Neural cell (in vitro differentiated cells): ENCODE measurements at regions not wholly inside any gene's neighbourhood (a gene's known extent, or its start where the extent isn't known, plus 50 kb on each side); places are given as distances from the start of the nearest gene placed in this dataset.

Experiments used
- MXI1 ChIP-seq: fragments of 450-650 bp; conservative IDR thresholded peaks from 2 replicates; pipeline ENCODE4 v1.6.1; 2014; ENCODE audit warnings: antibody characterized with exemption, mild to moderate bottlenecking; ENCODE audit not compliant: poor library complexity, severe bottlenecking
- POLR2AphosphoS5 ChIP-seq: IDR thresholded peaks from 2 replicates; pipeline ENCODE4 v1.6.1; 2012
- RAD21 ChIP-seq: fragments of 450-650 bp; conservative IDR thresholded peaks from 2 replicates; pipeline ENCODE4 v1.6.1; 2014; ENCODE audit warnings: antibody characterized with exemption, mild to moderate bottlenecking, moderate library complexity
- TAF1 ChIP-seq: IDR thresholded peaks from 2 replicates; pipeline ENCODE4 v1.6.1; 2012; ENCODE audit warnings: low read depth
- TF ChIP-seq, protein P1 (sequence below): fragments of 450-650 bp; IDR thresholded peaks from 2 replicates; pipeline ENCODE4 v1.5.1; 2014; ENCODE audit warnings: antibody characterized with exemption, mild to moderate bottlenecking, moderate library complexity; ENCODE audit not compliant: poor library complexity, severe bottlenecking

DNA sequence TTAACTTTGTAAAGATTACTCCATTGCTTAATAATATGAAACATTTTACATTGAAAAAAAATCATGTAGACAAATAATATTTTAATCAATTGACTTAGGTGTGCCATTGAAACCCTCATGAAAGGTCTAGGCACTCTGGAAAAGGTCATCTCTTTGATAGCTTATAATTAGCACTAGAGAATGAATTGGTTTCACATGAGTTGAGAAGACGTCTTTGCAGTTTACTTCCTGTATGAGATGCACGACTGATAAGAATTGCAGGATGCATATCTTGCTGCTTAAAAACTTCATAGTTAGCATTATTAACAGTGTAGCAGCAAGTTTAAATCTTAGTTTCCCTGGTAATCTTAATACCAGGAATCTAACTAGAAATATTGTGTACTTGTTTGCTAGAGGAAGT lies 614.2 kb upstream of the COBL start:
- TF ChIP-seq RAD21 (no peak), TAF1 (no peak), POLR2AphosphoS5 (no peak), MXI1 (no peak)
- TF ChIP-seq, protein P1, sequence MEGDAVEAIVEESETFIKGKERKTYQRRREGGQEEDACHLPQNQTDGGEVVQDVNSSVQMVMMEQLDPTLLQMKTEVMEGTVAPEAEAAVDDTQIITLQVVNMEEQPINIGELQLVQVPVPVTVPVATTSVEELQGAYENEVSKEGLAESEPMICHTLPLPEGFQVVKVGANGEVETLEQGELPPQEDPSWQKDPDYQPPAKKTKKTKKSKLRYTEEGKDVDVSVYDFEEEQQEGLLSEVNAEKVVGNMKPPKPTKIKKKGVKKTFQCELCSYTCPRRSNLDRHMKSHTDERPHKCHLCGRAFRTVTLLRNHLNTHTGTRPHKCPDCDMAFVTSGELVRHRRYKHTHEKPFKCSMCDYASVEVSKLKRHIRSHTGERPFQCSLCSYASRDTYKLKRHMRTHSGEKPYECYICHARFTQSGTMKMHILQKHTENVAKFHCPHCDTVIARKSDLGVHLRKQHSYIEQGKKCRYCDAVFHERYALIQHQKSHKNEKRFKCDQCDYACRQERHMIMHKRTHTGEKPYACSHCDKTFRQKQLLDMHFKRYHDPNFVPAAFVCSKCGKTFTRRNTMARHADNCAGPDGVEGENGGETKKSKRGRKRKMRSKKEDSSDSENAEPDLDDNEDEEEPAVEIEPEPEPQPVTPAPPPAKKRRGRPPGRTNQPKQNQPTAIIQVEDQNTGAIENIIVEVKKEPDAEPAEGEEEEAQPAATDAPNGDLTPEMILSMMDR: no peak
